ENCODE measurements at regions not wholly inside any gene's neighbourhood (a gene's known extent, or its start where the extent isn't known, plus 50 kb on each side); places are given as distances from the start of the nearest gene placed in this dataset.

- no peak for TF ChIP-seq POLR2A (IDR thresholded peaks at IDR 0.05)
- no peak for TF ChIP-seq POLR2AphosphoS5 (IDR thresholded peaks at IDR 0.05)
- TF ChIP-seq CTCF (IDR thresholded peaks at IDR 0.05) = no peak
These were observed 122.7 kb downstream of the SLC38A6 start for GRCh38 chr14:61103541-61104339.
